H1 (cell line): ENCODE measurements at regions not wholly inside any gene's neighbourhood (a gene's known extent, or its start where the extent isn't known, plus 50 kb on each side); places are given as distances from the start of the nearest gene placed in this dataset.

ENCODE experiments used
- JUND ChIP-seq: IDR thresholded peaks from 2 replicates; pipeline ENCODE4 v1.6.1; 2011; ENCODE audit warnings: mild to moderate bottlenecking, improper control_type of control experiment, low read length
- KDM5A ChIP-seq: fragments of 200-600 bp; IDR thresholded peaks from 2 replicates; pipeline ENCODE4 v1.7.1; 2012; ENCODE audit warnings: mild to moderate bottlenecking, low read length, inconsistent platforms, mixed read lengths
- PHF8 ChIP-seq: fragments of 200-600 bp; sonication (generic); conservative IDR thresholded peaks from 2 replicates; pipeline ENCODE4 v1.7.1; 2012; ENCODE audit warnings: low read depth, mild to moderate bottlenecking, inconsistent platforms, low read length, moderate library complexity
- POLR2A ChIP-seq, 2 experiments: IDR thresholded peaks; 1 replicate in 1 of 2; 2 replicates in 1 of 2; pipeline ENCODE4 v1.6.1; 2011; ENCODE audit warnings: low read depth in 2 of 2, low read length in 2 of 2, mild to moderate bottlenecking in 2 of 2; ENCODE audit errors: control extremely low read depth in 1 of 2
- RAD21 ChIP-seq, 2 experiments: IDR thresholded peaks in 1 of 2; conservative IDR thresholded peaks in 1 of 2; 2 replicates each; pipeline ENCODE4 v1.6.1; 2011; ENCODE audit warnings: low read depth in 2 of 2, low read length in 2 of 2, improper control_type of control experiment in 1 of 2, inconsistent platforms in 1 of 2, mild to moderate bottlenecking in 1 of 2, moderate library complexity in 1 of 2
- SP1 ChIP-seq: IDR thresholded peaks from 2 replicates; pipeline ENCODE4 v1.6.1; 2011; ENCODE audit warnings: low read depth, low read length
- TF ChIP-seq, protein P1 (sequence below), 3 experiments: IDR thresholded peaks; 1 replicate in 2 of 3; 2 replicates in 1 of 3; pipeline versions ENCODE4 v1.5.1 to v1.6.1; 2011; ENCODE audit warnings: low read length in 3 of 3, mild to moderate bottlenecking in 3 of 3, inconsistent platforms in 2 of 3, low read depth in 1 of 3, moderate library complexity in 1 of 3; ENCODE audit not compliant: insufficient read depth in 1 of 3; ENCODE audit errors: control extremely low read depth in 1 of 3
- TF ChIP-seq, protein P2 (sequence below): IDR thresholded peaks from 2 replicates; pipeline ENCODE4 v1.6.1; 2012; ENCODE audit warnings: inconsistent platforms

DNA sequence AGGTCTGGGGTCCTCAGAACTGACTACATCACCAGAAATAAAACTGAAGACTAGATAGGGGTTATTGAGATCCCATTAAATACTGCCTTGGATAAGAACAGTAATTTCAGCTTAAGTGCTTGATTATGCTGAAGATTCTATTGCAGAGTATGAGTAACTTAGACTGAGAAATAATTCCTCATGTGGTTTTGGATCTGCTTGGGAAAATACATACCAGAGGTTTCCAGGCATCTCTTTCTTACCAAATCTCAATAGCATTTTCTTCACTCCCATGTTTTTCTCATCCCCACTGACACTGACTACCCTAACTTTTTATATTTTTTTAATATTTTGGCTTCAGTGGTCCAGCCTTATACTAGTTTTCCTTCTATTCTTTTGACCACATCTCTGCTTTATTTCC is 92.0 kb upstream of the TEX13D start:
- TF ChIP-seq, protein P1, sequence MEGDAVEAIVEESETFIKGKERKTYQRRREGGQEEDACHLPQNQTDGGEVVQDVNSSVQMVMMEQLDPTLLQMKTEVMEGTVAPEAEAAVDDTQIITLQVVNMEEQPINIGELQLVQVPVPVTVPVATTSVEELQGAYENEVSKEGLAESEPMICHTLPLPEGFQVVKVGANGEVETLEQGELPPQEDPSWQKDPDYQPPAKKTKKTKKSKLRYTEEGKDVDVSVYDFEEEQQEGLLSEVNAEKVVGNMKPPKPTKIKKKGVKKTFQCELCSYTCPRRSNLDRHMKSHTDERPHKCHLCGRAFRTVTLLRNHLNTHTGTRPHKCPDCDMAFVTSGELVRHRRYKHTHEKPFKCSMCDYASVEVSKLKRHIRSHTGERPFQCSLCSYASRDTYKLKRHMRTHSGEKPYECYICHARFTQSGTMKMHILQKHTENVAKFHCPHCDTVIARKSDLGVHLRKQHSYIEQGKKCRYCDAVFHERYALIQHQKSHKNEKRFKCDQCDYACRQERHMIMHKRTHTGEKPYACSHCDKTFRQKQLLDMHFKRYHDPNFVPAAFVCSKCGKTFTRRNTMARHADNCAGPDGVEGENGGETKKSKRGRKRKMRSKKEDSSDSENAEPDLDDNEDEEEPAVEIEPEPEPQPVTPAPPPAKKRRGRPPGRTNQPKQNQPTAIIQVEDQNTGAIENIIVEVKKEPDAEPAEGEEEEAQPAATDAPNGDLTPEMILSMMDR (IDR thresholded peaks at IDR 0.05; ENCODE audit: control extremely low read depth in 1 of 3, insufficient read depth in 1 of 3, low read depth in 1 of 3, low read length in 3 of 3), result no peak
- TF ChIP-seq RAD21 (IDR thresholded peaks at IDR 0.05 in 1 of 2, conservative IDR thresholded peaks at IDR 0.05 in 1 of 2; ENCODE audit: low read depth in 2 of 2, low read length in 2 of 2), result no peak
- TF ChIP-seq, protein P2, sequence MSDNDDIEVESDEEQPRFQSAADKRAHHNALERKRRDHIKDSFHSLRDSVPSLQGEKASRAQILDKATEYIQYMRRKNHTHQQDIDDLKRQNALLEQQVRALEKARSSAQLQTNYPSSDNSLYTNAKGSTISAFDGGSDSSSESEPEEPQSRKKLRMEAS, result no peak
- TF ChIP-seq KDM5A, result no peak
- TF ChIP-seq POLR2A (IDR thresholded peaks at IDR 0.05; ENCODE audit: control extremely low read depth in 1 of 2, low read depth in 2 of 2, low read length in 2 of 2), result no peak
- TF ChIP-seq SP1, result no peak
- no peak for TF ChIP-seq PHF8
- TF ChIP-seq JUND, result no peak
